Spinal cord (tissue), 9 donors: ENCODE measurements at regions not wholly inside any gene's neighbourhood (a gene's known extent, or its start where the extent isn't known, plus 50 kb on each side); places are given as distances from the start of the nearest gene placed in this dataset.

ENCODE experiments used
- DNase-seq, 6 donors: peaks; one replicate each; pipeline versions ENCODE4 v3.0.0 to v3.0.0-alpha.2; 2013 to 2015; ENCODE audit warnings: low spot score in 6 of 6, low read depth in 4 of 6
- H3K27ac ChIP-seq: one replicate; pipeline ENCODE4 v1.5.1; 2013; ENCODE audit warnings: low read depth, low read length, control low read depth
- H3K27me3 ChIP-seq: one replicate; pipeline ENCODE4 v1.6.1; 2013; ENCODE audit warnings: low read length; ENCODE audit not compliant: control insufficient read depth, insufficient read depth
- H3K36me3 ChIP-seq: one replicate; pipeline ENCODE4 v1.6.1; 2013; ENCODE audit warnings: low read length; ENCODE audit not compliant: control insufficient read depth, insufficient read depth
- H3K4me1 ChIP-seq: one replicate; pipeline ENCODE4 v1.6.1; 2013; ENCODE audit warnings: low read length; ENCODE audit not compliant: control insufficient read depth, insufficient read depth
- H3K4me3 ChIP-seq: one replicate; pipeline ENCODE4 v1.5.1; 2013; ENCODE audit warnings: low read depth, low read length, control low read depth
- H3K9me3 ChIP-seq: one replicate; pipeline ENCODE4 v1.6.1; 2013; ENCODE audit warnings: low read length; ENCODE audit not compliant: control insufficient read depth, insufficient read depth
- WGBS: methylation state at CpG from one replicate; pipeline ENCODE4 v1.1.5; 2013; ENCODE audit warnings: missing lambda C conversion rate; ENCODE audit not compliant: insufficient coverage; 5-methylcytosine and 5-hydroxymethylcytosine counted together
- donor health status: healthy.

DNA sequence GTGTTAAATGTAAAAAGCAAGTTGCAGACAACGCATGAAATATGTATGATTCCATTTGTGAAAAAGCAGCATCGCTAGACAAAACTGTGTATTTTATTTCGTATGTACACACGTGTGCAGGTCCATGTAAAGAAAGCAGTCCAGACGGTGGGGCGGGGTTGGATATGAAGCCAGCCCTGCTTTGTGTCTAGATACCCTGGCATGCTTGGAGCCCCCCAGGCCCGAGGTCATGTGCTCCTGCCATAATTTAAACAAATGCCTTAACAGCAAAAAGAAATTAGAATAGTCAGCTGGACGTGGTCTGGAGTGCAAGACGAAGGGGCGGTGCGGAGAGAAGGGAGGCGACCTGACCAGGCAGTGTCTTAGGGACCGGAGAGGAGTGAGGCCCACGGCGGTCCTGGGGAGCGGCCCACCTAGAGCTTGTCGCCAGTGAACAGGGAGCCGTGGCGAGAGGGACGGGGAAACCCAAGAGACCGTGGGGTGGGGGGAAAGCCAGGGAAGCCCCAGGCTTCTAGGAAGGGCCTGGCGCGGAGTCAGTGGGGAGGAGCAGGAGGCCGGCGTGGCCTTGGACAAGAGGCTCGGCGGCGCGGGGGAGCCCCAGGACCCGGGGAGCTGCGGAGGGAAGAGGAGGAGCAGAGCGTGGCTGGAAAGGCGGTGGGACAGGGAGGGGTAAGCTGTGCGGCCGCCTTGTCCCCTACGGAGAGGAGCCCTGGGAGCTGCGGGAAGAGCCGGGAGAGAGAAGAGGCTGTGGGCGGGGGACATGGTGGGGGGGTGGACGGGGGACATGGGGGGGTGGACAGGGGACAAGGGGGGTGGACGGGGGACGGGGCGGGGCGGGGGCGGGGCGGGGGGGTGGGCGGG lies 118.5 kb upstream of the C14orf180 start:
- H3K4me1 ChIP-seq = peaks cover 13% of the 10 kb centered on the region
- H3K36me3 ChIP-seq = no peaks in the 10 kb centered on the region
- peaks cover 13% of the 10 kb centered on the region for H3K27me3 ChIP-seq
- H3K4me3 ChIP-seq = no peak overlapping the region
- 25% methylated on average over 30 of the region's 47 CpGs for WGBS
- no peak overlapping the region for H3K27ac ChIP-seq
- peak in 2 of 6 donors; percentile 68 to 80 for DNase-seq
- no peaks in the 10 kb centered on the region for H3K9me3 ChIP-seq

DNA sequence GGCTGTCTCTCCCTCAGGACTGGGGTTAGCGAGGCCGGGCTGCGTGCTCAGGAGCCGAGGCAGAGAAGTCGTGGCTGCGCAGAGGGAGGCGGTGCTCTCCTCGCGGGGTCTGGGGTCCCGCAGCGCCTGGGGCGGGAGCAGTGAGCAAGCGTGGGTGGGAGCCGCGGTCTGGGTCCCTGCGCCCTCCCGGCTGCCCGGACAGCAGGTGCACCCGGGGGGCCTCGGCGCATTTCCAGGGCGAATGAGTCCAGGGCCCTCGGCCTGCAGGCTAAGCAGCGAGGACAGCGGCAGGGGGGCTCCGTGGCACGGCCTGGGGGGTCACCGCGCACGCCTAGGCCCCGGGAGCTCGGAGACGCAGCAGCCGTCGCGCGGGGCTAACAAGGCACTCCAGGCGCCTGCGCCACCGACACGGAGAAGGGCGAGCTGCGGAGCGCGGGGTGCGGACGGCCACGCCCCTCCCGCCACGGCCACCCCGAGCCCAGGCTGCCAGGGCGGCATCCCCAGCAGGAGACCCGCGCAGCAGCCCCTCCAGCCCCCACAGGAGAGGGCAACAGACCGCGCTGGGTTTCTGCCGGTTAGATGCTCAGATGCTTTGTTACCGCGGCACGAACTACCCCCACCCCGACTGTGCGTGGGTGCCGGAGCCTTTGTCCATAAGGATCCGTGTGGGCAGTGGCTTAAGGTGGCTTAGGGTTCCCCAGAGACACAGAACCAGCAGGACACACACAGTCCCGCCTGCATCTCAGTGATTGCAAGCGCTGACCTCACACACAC lies 117.7 kb upstream of the C14orf180 start:
- no peak overlapping the region for H3K27ac ChIP-seq
- H3K36me3 ChIP-seq = no peaks in the 10 kb centered on the region
- H3K27me3 ChIP-seq = peaks cover 13% of the 10 kb centered on the region
- WGBS = under 1% methylated on average over 65 of the region's 66 CpGs
- H3K4me1 ChIP-seq = peaks cover 13% of the 10 kb centered on the region
- no peak overlapping the region for H3K4me3 ChIP-seq
- peak in 2 of 6 donors; percentile 62 to 67 for DNase-seq
- no peaks in the 10 kb centered on the region for H3K9me3 ChIP-seq

DNA sequence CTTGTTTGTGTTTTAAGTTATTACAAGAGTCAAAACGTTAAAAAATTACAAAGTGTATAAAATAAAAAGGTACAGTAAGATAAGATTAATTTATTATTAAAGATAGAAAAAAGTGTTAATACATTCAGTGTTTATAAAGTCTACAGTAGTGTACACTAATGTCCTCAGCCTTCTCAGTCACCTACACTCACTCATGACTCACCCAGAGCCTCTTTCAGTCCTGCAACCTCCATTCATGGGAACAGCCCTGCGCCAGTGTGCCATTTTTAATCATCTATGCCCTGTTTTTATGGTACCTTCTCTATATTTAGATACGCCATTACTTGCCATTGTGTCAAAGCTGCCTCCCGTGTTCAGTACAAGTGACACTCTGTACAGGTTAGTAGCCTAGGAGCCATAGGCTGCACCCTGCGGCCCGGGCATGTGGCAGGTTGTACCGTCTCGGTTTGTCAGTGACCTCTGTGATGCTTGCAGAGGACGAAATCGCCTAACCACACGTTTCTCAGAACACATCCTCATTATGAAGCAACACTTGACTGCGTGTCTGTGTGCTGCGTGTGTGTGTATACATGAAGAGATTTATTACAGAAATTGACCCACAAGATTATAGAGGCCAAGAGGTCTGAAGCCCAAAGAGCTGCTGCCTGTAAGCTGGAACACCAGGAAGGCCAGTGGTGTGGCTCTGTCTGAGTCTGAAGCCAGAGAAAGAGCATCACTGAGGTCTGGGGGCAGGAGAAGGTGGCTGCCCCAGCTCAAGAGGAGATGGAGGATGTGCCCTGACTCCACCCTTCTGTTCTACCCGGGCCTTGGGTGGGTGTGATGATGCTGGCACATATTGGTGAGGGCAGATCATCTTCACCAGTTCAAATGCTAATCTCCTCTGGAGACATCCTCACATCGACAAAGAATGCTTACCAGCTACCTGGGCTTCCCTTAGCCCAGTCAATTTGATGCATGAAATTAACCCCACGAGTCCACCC lies 116.6 kb upstream of the C14orf180 start:
- no peaks in the 10 kb centered on the region for H3K9me3 ChIP-seq

DNA sequence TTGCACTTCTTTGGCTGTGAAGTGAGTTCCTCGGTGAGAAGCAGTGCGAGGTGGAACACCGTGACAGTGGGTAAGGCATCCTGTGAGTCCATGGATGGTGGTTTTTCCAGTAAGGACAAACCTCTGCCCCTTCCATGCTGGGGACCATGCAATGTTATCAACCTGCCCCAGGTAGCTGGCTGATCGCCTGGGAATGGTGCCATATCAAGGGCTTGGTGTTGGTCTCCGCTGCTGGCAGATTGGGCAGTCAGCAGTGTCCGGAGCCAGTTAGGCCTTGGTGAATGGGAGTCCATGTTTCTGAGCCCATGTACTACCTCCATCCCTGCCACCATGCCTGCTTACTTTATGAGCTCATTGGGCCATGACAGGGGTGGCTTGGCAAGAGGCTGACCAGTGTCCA lies 114.7 kb upstream of the C14orf180 start:
- H3K9me3 ChIP-seq = peaks cover 2% of the 10 kb centered on the region
- DNase-seq = no peak
- H3K4me1 ChIP-seq = peaks cover 13% of the 10 kb centered on the region
- H3K4me3 ChIP-seq = no peak overlapping the region
- whole genome bisulfite sequencing = 93% methylated on average over 6 of the region's 6 CpGs
- no peaks in the 10 kb centered on the region for H3K36me3 ChIP-seq
- H3K27ac ChIP-seq = no peak overlapping the region
- H3K27me3 ChIP-seq = peaks cover 13% of the 10 kb centered on the region

More for the DNA sequence above, 116.6 kb upstream of the C14orf180 start:
- H3K4me1 ChIP-seq = peaks cover 13% of the 10 kb centered on the region
- DNase-seq = no peak
- H3K27ac ChIP-seq = no peak overlapping the region
- H3K4me3 ChIP-seq = no peak overlapping the region
- H3K27me3 ChIP-seq = peaks cover 13% of the 10 kb centered on the region
- WGBS = 77% methylated on average over 10 of the region's 16 CpGs
- no peaks in the 10 kb centered on the region for H3K36me3 ChIP-seq

DNA sequence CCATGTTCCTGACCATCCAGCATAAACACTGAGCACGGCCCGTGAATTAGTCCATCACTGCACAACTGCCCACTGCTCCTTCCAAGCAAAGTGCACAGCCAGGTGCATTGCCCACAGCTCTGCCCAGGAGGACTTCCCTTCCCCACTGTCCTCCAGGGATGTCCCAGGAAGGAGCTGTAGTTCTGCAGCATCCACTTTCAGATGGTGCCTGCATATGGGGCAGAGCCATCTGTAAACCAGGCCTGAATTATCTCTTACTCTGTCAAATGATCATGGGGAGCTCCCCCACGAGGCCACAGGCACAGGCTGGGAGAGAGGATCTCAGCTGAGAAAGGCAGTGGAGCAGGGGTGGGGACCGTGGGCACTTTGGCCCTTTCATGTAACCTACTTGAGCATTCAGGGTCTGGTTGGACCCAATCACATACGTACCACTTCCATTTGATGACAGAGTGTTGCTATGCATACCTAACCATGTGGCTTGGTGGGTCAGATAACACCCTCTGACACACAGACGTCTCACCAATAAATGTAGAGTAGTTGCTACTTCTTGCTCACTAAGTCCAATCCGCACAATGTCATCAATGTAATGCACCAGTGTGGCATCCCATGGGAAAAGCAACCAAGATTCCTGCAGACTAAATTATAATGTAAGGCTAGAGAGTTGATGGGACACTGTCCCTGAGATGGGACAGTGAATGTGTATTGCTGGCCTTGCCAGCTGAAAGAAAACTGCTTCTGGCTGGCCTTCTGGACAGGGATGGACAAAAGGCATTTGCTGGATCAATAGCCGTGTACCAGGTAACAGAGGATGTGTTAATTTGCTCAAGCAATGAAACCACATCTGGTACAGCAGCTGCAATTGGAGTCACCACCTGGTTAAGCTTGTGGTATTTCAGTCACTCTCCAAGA lies 113.8 kb upstream of the C14orf180 start:
- Histone ChIP-seq H3K36me3 (no peaks in the 10 kb centered on the region), H3K9me3 (peaks cover 2% of the 10 kb centered on the region), H3K4me3 (no peak overlapping the region), H3K4me1 (peaks cover 12% of the 10 kb centered on the region), H3K27me3 (peaks cover 13% of the 10 kb centered on the region), H3K27ac (no peak overlapping the region)
- 78% methylated on average over 5 of the region's 8 CpGs for WGBS
- no peak for DNase-seq

DNA sequence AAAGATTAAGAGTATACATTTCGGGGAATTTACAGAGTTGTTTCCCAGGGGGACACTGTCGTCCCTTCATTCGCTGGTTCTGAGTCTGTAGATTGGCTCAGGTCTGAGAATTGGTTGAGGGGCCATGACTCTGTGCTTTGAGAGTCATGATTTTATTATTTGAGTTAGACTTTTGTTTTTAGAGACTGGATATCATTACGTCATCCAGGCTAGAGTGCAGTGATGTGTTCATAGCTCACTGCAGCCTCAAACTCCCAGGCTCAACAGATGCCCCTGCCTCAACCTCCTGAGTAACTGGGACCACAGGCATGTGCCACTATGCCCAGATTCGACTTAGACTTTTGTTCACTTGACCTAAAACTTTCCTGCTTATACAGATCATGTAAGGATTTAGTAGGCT lies 112.3 kb upstream of the C14orf180 start:
- 90% methylated on average over 5 of the region's 5 CpGs for WGBS
- no peak overlapping the region for H3K27ac ChIP-seq
- peaks cover 2% of the 10 kb centered on the region for H3K9me3 ChIP-seq
- H3K4me1 ChIP-seq = peaks cover 3% of the 10 kb centered on the region
- no peak overlapping the region for H3K4me3 ChIP-seq
- no peaks in the 10 kb centered on the region for H3K36me3 ChIP-seq
- peaks cover 10% of the 10 kb centered on the region for H3K27me3 ChIP-seq
- no peak for DNase-seq

DNA sequence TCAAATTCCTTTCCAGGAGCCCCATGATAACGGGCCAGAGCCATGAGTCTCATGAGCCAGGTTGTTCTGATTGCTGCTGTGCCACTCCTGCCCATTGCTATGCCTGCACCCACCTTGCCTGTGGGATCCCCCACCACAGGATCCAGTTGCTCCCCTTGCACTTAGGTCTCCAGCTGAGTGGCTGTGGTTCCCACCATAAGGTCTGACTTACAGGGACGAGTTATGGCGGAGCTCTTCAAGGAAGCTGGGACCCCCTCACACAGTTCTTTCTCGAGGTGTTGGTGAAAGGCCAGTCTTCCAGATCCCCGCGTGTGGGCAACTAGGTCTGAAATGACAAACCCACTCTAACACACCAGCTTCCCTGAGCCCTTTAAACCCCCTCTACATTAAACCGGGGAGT lies 111.9 kb upstream of the C14orf180 start:
- no peaks in the 10 kb centered on the region for H3K36me3 ChIP-seq

DNA sequence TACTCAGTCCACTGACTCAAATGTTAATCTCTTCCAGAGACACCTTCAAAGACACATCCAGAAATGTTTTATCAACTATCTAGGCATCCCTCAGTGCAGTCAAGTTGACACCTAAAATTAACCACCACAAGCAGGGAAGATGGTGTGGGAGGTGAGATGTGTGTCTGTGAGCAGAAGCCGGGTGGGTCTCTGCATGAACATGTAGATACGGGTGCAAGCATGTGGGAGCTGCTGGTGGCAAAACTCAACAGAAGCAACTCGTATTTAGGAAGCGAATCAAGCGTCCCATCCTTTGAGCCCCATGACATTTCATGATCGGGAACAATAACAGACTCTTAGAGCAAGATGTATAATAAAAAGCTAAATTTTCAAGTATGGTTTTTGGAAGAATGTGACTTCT lies 110.0 kb upstream of the C14orf180 start:
- WGBS = 92% methylated on average over 2 of the region's 6 CpGs
- H3K9me3 ChIP-seq = peaks cover 2% of the 10 kb centered on the region
- DNase-seq = no peak
- H3K4me1 ChIP-seq = peaks cover 17% of the 10 kb centered on the region
- H3K4me3 ChIP-seq = no peak overlapping the region
- no peaks in the 10 kb centered on the region for H3K36me3 ChIP-seq
- H3K27me3 ChIP-seq = peaks cover 5% of the 10 kb centered on the region
- H3K27ac ChIP-seq = no peak overlapping the region

More for the DNA sequence above, 111.9 kb upstream of the C14orf180 start:
- DNase-seq = no peak
- H3K9me3 ChIP-seq = peaks cover 2% of the 10 kb centered on the region
- WGBS = 91% methylated on average over 7 of the region's 7 CpGs
- no peak overlapping the region for H3K27ac ChIP-seq
- H3K4me3 ChIP-seq = no peak overlapping the region
- peaks cover 9% of the 10 kb centered on the region for H3K27me3 ChIP-seq
- H3K4me1 ChIP-seq = peaks cover 3% of the 10 kb centered on the region
